ENCODE measurements at regions not wholly inside any gene's neighbourhood (a gene's known extent, or its start where the extent isn't known, plus 50 kb on each side); places are given as distances from the start of the nearest gene placed in this dataset.

DNA sequence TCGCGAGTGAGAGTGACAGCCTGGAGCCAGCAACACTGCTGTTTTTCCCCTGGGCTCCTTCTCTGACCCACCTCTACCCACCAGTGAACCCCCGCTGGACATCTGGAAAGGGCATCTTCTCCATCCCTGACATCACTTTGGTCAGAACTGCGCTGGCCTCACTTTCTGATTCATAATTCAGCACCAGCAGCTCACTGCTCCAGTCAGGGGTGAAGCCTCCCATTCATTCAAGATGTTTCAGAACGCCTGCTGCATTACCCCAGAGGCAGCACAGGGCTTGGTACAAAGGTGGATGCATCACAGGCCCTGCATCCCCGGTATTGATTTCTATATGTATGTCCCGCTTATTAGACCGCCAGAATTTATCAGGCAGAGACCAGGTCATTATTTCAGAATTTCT lies 182.8 kb upstream of the TSHZ3 start (continued):
- TF ChIP-seq BRCA1 (CRISPR knock-in tag; IDR thresholded peaks at IDR 0.05) (no peak), ZNF383 (CRISPR knock-in tag; IDR thresholded peaks at IDR 0.05; ENCODE audit: borderline replicate concordance) (no peak)
- TF ChIP-seq, protein P1, sequence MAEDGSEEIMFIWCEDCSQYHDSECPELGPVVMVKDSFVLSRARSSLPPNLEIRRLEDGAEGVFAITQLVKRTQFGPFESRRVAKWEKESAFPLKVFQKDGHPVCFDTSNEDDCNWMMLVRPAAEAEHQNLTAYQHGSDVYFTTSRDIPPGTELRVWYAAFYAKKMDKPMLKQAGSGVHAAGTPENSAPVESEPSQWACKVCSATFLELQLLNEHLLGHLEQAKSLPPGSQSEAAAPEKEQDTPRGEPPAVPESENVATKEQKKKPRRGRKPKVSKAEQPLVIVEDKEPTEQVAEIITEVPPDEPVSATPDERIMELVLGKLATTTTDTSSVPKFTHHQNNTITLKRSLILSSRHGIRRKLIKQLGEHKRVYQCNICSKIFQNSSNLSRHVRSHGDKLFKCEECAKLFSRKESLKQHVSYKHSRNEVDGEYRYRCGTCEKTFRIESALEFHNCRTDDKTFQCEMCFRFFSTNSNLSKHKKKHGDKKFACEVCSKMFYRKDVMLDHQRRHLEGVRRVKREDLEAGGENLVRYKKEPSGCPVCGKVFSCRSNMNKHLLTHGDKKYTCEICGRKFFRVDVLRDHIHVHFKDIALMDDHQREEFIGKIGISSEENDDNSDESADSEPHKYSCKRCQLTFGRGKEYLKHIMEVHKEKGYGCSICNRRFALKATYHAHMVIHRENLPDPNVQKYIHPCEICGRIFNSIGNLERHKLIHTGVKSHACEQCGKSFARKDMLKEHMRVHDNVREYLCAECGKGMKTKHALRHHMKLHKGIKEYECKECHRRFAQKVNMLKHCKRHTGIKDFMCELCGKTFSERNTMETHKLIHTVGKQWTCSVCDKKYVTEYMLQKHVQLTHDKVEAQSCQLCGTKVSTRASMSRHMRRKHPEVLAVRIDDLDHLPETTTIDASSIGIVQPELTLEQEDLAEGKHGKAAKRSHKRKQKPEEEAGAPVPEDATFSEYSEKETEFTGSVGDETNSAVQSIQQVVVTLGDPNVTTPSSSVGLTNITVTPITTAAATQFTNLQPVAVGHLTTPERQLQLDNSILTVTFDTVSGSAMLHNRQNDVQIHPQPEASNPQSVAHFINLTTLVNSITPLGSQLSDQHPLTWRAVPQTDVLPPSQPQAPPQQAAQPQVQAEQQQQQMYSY (CRISPR knock-in tag; IDR thresholded peaks at IDR 0.05), result no peak
- TF ChIP-seq, protein P2, sequence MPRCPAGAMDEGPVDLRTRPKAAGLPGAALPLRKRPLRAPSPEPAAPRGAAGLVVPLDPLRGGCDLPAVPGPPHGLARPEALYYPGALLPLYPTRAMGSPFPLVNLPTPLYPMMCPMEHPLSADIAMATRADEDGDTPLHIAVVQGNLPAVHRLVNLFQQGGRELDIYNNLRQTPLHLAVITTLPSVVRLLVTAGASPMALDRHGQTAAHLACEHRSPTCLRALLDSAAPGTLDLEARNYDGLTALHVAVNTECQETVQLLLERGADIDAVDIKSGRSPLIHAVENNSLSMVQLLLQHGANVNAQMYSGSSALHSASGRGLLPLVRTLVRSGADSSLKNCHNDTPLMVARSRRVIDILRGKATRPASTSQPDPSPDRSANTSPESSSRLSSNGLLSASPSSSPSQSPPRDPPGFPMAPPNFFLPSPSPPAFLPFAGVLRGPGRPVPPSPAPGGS (CRISPR knock-in tag; IDR thresholded peaks at IDR 0.05), result no peak
- TF ChIP-seq, protein P3, sequence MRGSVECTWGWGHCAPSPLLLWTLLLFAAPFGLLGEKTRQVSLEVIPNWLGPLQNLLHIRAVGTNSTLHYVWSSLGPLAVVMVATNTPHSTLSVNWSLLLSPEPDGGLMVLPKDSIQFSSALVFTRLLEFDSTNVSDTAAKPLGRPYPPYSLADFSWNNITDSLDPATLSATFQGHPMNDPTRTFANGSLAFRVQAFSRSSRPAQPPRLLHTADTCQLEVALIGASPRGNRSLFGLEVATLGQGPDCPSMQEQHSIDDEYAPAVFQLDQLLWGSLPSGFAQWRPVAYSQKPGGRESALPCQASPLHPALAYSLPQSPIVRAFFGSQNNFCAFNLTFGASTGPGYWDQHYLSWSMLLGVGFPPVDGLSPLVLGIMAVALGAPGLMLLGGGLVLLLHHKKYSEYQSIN (CRISPR knock-in tag; IDR thresholded peaks at IDR 0.05; ENCODE audit: borderline replicate concordance), result no peak
- TF ChIP-seq, protein P4, sequence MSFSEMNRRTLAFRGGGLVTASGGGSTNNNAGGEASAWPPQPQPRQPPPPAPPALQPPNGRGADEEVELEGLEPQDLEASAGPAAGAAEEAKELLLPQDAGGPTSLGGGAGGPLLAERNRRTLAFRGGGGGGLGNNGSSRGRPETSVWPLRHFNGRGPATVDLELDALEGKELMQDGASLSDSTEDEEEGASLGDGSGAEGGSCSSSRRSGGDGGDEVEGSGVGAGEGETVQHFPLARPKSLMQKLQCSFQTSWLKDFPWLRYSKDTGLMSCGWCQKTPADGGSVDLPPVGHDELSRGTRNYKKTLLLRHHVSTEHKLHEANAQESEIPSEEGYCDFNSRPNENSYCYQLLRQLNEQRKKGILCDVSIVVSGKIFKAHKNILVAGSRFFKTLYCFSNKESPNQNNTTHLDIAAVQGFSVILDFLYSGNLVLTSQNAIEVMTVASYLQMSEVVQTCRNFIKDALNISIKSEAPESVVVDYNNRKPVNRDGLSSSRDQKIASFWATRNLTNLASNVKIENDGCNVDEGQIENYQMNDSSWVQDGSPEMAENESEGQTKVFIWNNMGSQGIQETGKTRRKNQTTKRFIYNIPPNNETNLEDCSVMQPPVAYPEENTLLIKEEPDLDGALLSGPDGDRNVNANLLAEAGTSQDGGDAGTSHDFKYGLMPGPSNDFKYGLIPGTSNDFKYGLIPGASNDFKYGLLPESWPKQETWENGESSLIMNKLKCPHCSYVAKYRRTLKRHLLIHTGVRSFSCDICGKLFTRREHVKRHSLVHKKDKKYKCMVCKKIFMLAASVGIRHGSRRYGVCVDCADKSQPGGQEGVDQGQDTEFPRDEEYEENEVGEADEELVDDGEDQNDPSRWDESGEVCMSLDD (CRISPR knock-in tag; IDR thresholded peaks at IDR 0.05; ENCODE audit: borderline replicate concordance), result no peak

Data from HepG2 (cell line).